AG09309 (cell line): ENCODE measurements at regions not wholly inside any gene's neighbourhood (a gene's known extent, or its start where the extent isn't known, plus 50 kb on each side); places are given as distances from the start of the nearest gene placed in this dataset.
"Not testable (repeated sequence)": the region's sequence is repeated elsewhere in the genome, so short reads cannot be mapped to it uniquely, and the experiment has no call there.

Experiments used
- DNase-seq: peaks from one replicate; pipeline ENCODE4 v3.0.0-alpha.2; 2010; ENCODE audit warnings: low read depth
- H3K4me3 ChIP-seq: 2 replicates; pipeline ENCODE4 v1.5.1; 2011; ENCODE audit warnings: mild to moderate bottlenecking, low read depth, low read length, moderate library complexity; ENCODE audit not compliant: control insufficient read depth
- TF ChIP-seq, protein P1 (sequence below): IDR thresholded peaks from 2 replicates; pipeline ENCODE4 v1.5.1; 2011; ENCODE audit warnings: mild to moderate bottlenecking, low read depth, low read length, inconsistent platforms; ENCODE audit not compliant: insufficient read depth, control insufficient read depth; ENCODE audit errors: missing control alignments

DNA sequence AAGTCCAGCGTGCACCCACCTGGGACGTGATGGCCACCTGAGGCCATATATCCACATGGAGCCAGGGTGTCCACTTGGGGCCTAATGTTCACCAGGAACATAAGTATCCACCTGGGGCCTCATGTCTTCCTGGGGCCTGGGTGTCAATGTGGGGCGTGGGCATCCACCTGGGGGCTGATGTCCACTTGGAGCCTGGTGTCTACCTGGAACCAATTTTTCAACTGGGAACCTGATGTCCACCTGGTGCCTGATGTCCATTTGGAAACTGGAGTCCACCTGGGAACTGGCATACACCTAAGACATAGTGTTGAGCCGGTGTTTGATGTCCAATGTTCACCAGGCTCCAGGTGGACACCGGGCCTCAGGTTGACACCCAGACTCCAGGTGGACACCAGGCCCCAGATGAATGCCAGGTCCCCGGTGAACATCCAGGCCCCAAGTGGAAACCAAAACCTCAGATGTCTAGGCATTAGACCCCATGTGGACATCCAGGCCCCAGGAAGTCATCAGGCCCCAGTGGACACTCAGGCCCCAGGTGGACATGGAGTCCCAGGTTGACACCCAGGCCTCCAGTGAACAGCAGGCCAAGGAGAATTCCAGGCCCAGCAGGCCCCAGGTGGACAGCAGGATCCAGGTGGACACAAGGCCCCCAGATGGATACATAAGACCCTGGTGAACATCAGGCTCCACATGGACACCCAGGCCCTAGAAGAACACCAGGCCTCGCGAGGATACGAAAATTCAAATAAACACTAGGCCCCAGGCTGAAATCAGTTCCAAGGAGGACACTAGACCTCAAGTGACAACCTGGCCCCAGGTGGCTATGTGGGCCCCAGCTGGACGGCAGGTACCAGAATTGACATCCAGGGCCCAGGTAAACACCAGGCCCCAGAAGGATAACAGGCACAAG is 56.0 kb upstream of the SEPTIN5 start:
- DNase-seq: no peak
- TF ChIP-seq, protein P1, sequence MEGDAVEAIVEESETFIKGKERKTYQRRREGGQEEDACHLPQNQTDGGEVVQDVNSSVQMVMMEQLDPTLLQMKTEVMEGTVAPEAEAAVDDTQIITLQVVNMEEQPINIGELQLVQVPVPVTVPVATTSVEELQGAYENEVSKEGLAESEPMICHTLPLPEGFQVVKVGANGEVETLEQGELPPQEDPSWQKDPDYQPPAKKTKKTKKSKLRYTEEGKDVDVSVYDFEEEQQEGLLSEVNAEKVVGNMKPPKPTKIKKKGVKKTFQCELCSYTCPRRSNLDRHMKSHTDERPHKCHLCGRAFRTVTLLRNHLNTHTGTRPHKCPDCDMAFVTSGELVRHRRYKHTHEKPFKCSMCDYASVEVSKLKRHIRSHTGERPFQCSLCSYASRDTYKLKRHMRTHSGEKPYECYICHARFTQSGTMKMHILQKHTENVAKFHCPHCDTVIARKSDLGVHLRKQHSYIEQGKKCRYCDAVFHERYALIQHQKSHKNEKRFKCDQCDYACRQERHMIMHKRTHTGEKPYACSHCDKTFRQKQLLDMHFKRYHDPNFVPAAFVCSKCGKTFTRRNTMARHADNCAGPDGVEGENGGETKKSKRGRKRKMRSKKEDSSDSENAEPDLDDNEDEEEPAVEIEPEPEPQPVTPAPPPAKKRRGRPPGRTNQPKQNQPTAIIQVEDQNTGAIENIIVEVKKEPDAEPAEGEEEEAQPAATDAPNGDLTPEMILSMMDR: no peak
- H3K4me3 ChIP-seq: no peak overlapping the region

DNA sequence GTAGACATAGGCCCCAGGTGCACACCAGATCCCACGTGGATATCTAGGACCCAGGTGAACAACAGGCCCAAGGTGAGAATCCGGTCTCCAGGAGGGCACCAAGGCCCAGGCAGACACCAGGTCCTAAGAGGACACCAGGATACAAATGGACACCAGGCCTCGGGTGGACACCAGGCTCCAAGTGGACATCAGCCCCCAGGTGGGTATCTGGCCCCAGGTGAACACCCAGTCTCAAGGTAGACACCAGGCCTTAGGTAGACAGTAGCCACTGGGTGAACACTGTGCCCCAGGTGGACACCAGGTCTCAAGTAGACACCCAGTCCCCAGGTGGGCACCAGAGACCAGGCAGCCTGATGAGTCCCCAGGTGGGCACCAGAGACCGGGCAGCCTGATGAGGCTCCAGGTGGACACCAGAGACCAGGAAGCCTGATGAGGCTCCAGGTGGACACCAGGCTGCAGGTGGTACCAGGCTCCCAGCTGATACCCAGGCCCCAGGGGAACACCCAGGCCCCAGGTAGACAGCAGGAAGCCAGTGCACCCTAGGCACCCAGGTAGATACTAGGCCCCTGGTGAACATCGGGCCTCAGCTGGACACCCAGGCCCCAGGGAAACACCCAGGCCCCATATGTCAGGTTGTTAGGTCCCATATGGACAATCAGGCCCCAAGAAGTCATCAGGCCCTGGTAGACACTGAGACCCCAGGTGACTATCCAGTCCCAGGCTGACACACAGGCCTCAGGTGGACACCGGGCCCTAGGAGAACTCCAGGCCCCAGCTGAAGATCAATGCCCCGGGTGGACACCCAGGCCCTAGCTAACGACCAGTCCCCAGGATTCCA is 55.1 kb upstream of the SEPTIN5 start:
- TF ChIP-seq, protein P1: no peak
- H3K4me3 ChIP-seq: no peak overlapping the region

GRCh38 chr22:19659805-19660345 is 54.4 kb upstream of the SEPTIN5 start:
- no peak overlapping the region for H3K4me3 ChIP-seq
- TF ChIP-seq, protein P1: no peak
- no peak for DNase-seq

More for the DNA sequence above, 55.1 kb upstream of the SEPTIN5 start:
- DNase-seq: no peak

DNA sequence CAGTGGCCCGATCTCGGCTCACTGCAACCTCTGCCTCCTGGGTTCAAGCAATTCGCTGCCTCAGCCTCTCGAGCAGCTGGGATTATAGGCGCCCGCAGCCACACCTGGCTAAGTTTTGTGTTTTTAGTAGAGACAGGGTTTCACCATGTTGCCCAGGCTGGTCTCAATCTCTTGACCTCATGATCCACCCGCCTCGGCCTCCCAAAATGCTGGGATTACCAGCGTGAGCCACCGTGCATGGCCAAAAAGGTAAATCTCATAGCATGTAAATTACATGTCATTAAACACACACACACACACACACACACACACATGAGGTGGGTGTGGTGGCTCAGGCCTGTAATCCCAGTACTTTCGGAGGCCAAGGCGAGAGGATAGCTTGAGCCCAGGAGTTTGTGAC is 53.7 kb upstream of the SEPTIN5 start:
- H3K4me3 ChIP-seq, DNase-seq: not testable (repeated sequence)

GRCh38 chr22:19661156-19661555 is 53.1 kb upstream of the SEPTIN5 start:
- no peak for DNase-seq
- H3K4me3 ChIP-seq: no peak overlapping the region
- TF ChIP-seq, protein P1: no peak

- not testable (repeated sequence) for H3K4me3 ChIP-seq, DNase-seq
These were observed 52.1 kb upstream of the SEPTIN5 start for GRCh38 chr22:19662049-19662684.

- TF ChIP-seq, protein P1: no peak
- H3K4me3 ChIP-seq: no peak overlapping the region
- peak; percentile 73 for DNase-seq
These were observed 51.0 kb upstream of the SEPTIN5 start for GRCh38 chr22:19663286-19663815.
